GM21381 (cell line): ENCODE measurements at regions not wholly inside any gene's neighbourhood (a gene's known extent, or its start where the extent isn't known, plus 50 kb on each side); places are given as distances from the start of the nearest gene placed in this dataset.
"Not testable (repeated sequence)": the region's sequence is repeated elsewhere in the genome, so short reads cannot be mapped to it uniquely, and the experiment has no call there.

ENCODE experiments used
- ATAC-seq: cut with Tn5 transposase; IDR thresholded peaks from one replicate; pipeline ENCODE4 v1.9.1; 2021; ENCODE audit warnings: mild to moderate bottlenecking, moderate library complexity; ENCODE audit not compliant: unreplicated experiment

GRCh38 chr1:8171751-8172464 lies 145.8 kb upstream of the ERRFI1 start:
- ATAC-seq, result no peak

DNA sequence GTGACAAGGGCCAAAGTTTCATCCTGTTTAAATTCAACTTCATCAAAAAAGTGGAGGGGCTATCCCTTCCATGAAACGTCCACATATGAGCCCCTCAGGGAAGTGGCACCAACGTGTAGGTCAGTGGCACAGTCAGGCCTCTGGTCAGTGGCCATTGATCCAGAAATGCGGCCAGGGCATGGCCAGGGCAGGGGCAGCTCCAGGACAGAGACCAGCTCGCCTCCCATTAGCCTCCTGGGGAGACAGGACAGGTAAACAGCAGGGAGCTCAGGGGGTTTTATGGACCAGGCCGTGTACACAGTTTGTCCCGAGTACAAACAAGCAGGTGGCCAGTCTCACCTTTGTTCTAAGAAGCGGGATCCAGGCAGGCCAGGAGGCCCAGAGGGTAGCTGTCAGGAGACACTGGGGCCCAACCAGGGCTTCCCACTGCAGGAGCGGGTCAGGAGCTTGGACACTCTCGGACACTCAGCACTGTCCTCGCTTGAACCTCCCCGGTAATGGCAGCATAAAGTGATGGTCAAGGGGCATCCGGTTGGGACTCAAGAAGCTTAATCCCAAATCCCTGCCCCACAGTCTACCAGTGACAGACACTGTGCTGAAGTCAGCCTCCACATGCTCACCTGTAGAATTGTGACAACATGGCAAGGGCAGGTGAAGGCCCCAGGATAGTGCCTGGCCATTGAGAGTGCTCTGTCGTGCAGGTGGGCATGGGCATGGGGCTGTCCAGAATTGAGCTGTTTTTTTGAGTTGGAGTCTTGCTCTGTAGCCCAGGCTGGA lies 144.1 kb upstream of the ERRFI1 start:
- no peak for ATAC-seq

GRCh38 chr1:8169364-8170058 lies 143.4 kb upstream of the ERRFI1 start:
- ATAC-seq, result peak; percentile 70

DNA sequence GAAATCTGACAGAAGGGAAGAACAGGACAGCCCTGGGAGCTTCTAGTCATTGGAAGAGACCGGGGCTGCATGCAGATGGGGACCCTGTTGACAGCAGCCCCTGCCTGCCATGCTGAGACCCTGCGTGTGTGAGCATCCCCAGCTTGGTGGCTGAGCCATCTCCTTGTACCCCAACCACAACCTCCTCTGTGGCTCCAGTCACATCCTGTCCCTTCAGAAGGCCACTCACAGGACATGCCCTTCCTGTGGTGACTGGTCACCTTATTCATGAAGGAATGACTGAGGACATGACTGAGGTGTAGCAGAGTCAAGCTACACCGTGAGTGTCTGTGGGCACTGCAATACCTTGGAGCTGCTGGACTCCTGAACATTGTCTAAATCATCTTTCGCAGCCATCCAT lies 141.8 kb upstream of the ERRFI1 start:
- ATAC-seq, result no peak

- ATAC-seq, result no peak
Measured at GRCh38 chr1:8166406-8166805, 140.3 kb upstream of the ERRFI1 start.

DNA sequence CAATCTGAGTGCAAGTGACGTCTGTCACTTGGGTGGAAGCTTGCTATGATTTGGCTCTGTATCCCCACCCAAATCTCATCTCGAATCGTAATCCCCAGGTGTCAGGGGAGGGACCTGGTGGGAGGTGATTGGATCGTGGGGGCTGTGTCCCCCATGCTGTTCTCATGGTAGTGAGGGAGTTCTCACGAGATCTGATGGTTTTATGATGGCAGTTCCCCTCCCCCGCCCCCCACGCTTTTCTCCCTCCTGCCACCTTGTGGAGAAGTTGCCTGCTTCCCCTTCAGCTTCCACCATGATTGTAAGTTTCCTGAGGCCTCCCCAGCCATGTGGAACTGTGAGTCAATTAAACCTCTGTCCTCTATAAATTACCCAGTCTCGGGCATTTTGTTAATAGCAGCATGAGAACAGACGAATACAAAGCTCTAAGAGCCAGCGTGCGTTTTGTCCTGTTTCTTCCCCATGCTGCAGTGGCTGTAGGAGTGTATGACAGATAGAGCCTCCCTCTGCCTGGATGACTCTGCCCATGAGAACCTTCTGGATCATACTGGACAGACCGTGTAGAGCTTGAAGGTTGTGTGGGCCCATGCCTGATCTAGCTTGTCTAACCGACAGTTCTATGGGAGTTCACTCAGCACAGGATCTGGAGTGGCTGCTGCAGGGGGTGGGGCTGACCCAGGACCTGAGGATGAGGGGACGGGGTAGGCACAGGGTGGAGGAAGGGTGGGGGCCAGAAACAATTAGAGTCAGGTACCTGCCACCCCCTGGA lies 139.7 kb upstream of the ERRFI1 start:
- no peak for ATAC-seq

DNA sequence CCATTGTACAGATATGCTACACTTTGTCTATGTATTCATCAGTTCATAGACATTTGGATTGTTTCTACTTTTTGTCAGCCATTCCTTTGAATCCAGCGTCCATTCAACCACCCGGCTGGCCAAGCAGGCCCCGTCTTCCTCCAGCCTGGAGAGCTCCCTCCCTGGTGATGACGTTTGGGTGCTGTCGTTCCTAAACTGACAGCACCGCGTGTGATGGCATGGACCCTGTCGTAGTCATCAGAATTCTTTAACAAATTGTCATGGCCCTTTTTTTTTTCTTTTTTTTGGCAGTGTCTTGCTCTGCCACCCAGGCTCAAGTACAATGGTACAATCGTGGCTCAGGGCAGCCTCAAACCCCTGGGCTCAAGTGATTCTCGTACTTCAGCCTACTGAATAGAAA lies 138.6 kb upstream of the ERRFI1 start:
- no peak for ATAC-seq

GRCh38 chr1:8163039-8163438 lies 136.9 kb upstream of the ERRFI1 start:
- ATAC-seq, result no peak

DNA sequence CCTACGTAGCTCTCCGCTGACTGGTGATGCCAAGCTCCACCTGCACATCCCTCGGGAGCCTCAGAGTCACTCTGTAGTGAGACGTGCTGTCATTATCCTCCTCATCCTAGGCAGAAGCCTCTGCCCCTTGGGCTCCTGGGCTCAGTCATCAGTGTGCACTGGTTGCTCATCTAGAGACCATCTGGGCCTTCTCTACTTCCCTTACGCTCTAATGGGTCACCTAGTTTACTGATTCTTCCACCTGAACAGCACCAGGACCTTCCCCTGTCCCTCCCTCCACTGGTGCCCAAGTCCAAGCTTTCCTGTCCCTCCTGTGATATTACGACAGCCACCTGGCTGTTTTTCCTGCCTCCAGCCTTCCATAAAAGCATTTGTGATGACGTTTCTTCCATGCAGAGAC lies 136.1 kb upstream of the ERRFI1 start:
- no peak for ATAC-seq

GRCh38 chr1:8161546-8162105 lies 135.5 kb upstream of the ERRFI1 start:
- no peak for ATAC-seq

DNA sequence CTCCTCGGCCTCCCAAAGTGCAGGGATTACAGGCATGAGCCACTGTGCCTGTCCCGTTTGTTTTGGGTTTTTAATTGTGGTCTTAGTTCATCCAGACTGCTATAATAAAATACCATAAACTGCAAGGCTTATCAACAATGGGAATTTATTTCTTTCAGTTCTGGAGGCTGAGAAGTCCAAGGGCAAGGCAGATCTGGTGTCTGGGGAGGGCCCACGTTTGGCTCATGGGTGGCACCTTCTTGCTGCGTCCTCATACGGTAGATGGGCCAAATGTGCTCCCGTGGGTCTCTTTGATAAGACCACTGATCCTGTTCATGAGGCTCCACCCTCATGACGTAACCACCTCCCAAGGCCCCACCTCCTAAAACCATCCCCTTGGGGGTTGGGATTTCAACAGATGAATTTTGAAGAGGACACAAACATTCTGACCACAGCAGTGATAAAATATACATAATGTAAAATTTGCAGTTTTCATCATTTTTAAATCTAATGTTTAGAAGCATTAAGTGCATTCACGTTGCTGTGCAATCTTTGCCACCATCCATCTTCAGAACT lies 133.4 kb upstream of the ERRFI1 start:
- ATAC-seq, result no peak

DNA sequence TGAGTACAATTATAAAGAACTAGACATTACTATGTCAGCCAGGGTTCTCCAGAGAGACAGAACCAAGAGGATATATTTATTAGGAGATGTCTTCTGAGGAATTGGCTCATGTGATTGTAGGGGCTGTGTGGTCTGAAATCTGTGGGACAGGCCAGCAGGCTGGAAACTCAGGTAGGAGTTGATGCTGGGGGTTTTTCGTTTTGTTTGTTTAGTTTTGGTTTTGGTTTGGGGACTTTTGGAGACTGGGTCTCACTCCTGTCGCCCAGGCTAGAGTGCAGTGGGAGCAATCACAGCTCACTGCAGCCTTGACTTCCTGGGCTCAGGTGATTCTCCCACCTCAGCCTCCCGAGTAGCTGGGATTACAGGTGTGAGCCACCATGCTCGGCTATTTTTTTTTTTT lies 132.9 kb upstream of the ERRFI1 start:
- no peak for ATAC-seq

DNA sequence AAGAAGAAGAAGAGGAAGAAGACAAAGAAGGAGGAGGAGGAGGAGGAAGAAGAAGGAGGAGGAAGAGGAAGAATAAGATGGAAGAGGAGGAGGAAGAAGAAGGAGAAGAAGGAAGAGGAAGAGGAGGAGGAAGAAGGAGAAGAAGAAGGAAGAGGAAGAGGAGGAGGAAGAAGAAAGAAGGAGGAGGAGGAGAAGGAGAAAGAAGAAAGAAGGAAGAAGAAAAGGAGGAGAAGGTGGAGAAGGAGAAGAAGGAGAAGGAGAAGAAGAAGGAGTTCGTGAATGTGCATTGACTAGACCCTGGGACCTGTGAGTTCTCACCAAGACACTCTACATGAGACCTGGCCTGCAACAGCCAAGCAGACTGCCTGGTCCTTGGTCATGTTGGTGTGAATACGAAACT lies 131.7 kb upstream of the ERRFI1 start:
- no peak for ATAC-seq

DNA sequence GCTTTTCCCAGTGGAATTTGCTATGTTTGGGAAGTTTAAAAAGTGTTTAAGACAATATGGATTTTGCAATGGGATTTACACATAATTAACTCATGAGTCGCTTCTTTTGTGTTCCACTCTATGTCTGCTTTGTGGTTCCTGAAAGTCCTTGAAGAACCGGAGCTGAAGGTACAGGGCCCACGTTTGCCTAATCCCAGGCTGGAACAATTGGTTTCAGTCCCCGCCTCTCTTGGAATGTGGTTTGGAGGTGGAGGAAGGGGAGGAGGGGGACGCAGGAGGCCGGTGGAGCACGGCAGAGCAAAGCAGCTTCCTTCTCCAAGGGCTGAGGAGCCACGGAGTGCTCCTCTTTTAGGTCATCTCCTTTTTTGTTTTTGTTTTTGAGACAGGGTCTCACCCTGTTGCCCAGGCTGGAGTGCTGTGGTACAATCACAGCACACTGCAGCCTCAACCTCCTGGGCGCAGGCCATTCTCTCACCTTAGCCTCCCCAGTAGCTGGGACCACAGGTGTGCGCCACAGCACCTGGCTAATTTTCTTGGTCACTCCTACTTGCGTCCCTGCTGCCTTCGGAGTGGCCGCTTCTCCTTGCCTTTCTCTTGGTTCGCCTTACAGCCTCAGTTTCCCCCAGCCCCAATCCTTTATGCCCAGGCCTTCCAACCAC lies 129.5 kb upstream of the ERRFI1 start:
- ATAC-seq, result no peak

DNA sequence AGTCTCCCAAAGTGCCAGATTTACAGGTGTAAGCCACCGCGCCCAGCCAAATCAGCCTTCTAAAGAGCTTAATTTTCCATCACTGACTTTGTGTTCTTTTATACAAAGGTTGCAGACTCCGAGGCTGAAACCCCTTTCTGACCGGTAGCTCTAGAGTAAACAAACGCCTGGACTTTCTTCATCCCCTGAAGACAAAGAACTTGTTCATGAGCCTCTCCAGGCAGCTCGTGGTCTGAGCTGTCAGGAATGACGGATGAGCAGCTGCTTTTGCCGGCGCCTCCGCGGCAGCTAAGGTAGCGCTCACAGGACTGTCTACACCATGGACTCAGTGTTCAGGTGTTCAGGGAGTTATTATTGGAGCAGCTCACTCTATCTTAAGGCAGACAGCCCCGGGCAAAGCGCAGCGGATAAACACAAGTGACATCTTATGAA lies 128.5 kb upstream of the ERRFI1 start:
- ATAC-seq, result no peak

- no peak for ATAC-seq
Measured at GRCh38 chr1:8153961-8154360, 127.9 kb upstream of the ERRFI1 start.

DNA sequence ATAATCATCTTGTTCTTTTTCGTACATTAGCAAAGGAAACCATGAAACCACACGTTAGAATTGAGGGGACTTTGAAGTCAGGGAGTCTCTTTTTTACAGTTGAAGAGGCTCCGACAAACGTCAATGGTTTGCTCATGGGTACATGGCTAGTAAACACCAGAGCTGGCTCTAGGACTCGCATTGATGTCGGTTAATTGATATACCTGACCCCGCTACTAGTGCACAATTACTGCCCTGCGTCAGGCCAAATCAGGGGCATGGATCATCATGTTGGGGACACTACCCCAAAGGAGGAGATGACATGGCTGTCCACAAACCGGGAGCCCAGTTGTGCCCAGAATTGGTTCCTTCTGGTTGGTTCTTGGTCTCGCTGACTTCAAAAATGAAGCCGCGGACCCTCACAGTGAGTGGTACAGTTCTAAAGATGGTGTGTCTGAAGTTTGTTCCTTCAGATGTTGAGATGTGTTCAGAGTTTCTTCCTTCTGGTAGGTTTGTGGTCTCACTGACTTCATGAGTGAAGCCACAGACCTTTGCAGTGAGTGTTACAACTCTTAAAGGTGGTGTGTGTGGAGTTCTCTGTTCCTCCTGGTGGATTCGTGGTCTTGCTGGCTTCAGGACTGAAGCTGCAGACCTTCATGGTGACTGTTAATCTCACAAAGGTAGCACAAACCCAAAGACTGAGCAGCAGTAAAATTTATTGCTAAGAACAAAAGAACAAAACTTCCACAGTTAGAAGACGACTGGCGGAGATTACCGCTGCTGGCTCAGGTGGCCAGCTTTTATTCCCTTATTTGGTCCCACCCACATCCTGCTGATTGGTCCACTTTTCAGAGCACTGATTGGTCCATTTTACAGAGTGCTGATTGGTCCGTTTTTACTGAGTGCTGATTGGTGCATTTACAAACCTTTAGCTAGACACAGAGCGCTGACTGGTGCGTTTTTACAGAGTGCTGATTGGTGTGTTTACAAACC lies 126.9 kb upstream of the ERRFI1 start:
- ATAC-seq, result no peak

GRCh38 chr1:8151647-8152046 lies 125.5 kb upstream of the ERRFI1 start:
- no peak for ATAC-seq

GRCh38 chr1:8149756-8150155 lies 123.6 kb upstream of the ERRFI1 start:
- ATAC-seq, result not testable (repeated sequence)
